Aorta (tissue), 5 donors: ENCODE measurements at regions not wholly inside any gene's neighbourhood (a gene's known extent, or its start where the extent isn't known, plus 50 kb on each side); places are given as distances from the start of the nearest gene placed in this dataset.

Source experiments
- ATAC-seq: fragments of 200-7000 bp; cut with Tn5 transposase; one replicate; pipeline ENCODE4 v1.9.1; 2022; ENCODE audit warnings: moderate library complexity; ENCODE audit not compliant: low FRiP score
- DNase-seq, 2 donors: peaks; one replicate each; pipeline ENCODE4 v3.0.0-alpha.2; 2020
- H3K27ac ChIP-seq, 2 donors: one replicate each; pipeline ENCODE4 v1.5.1; 2013; ENCODE audit warnings: low read length in 2 of 2, mild to moderate bottlenecking in 2 of 2, moderate library complexity in 2 of 2, control low read depth in 1 of 2, inconsistent platforms in 1 of 2, low read depth in 1 of 2
- H3K27me3 ChIP-seq, 2 donors: one replicate each; pipeline ENCODE4 v1.6.1; 2013; ENCODE audit warnings: control low read depth in 1 of 2, low read length in 1 of 2, mild to moderate bottlenecking in 1 of 2, moderate library complexity in 1 of 2; ENCODE audit not compliant: insufficient read depth in 2 of 2, control insufficient read depth in 1 of 2
- H3K36me3 ChIP-seq, 2 donors: one replicate each; pipeline ENCODE4 v1.6.1; 2013; ENCODE audit warnings: control low read depth in 1 of 2, low read length in 1 of 2, mild to moderate bottlenecking in 1 of 2; ENCODE audit not compliant: insufficient read depth in 2 of 2, control insufficient read depth in 1 of 2
- H3K4me1 ChIP-seq, 2 donors: one replicate each; pipeline ENCODE4 v1.6.1; 2013; ENCODE audit warnings: low read length in 2 of 2, control low read depth in 1 of 2, mild to moderate bottlenecking in 1 of 2, moderate library complexity in 1 of 2; ENCODE audit not compliant: insufficient read depth in 2 of 2, control insufficient read depth in 1 of 2
- H3K4me3 ChIP-seq, 2 donors: one replicate each; pipeline ENCODE4 v1.5.1; 2013; ENCODE audit warnings: low read length in 2 of 2, control low read depth in 1 of 2, mild to moderate bottlenecking in 1 of 2
- H3K9me3 ChIP-seq: one replicate; pipeline ENCODE4 v1.6.1; 2013; ENCODE audit warnings: mild to moderate bottlenecking, low read length; ENCODE audit not compliant: control insufficient read depth
- WGBS, 2 donors: extraction: QIAGEN DNeasy Blood & Tissue Kit; methylation state at CpG; one replicate each; pipeline ENCODE4 v1.1.7; 2013; 5-methylcytosine and 5-hydroxymethylcytosine counted together
- intact Hi-C, 2 donors: fragments of 100-400 bp; cut with DNase I; formaldehyde crosslinking; loops; one replicate each; pipeline versions ENCODE4 v1.14.2 to v1.15.0; 2022
- donor health status: healthy with polysubstance abuse.
- donor health status: Bipolar disorder and iron deficiency.
- donor health status: DM: no; HTN: no; CAD: no.
- donor health status: DM: no; HTN: no; CAD: no.
- donor health status: DM: yes; HTN: yes; CAD: no.

- H3K27me3 ChIP-seq = no peaks in the 10 kb centered on the region
- intact Hi-C loops = no loop called here
- ATAC-seq = no peak
- no peaks in the 10 kb centered on the region for H3K9me3 ChIP-seq
- H3K4me1 ChIP-seq = no peaks in the 10 kb centered on the region
- no peaks in the 10 kb centered on the region for H3K36me3 ChIP-seq
- no peak overlapping the region for H3K4me3 ChIP-seq
- WGBS, 2 donors = 85% methylated on average over 5 of the region's 5 CpGs
- no peak for DNase-seq
- no peak overlapping the region for H3K27ac ChIP-seq
Observed at GRCh38 chr5:31008231-31008630, 185.3 kb upstream of the CDH6 start.

GRCh38 chr5:31007672-31008071 lies 185.8 kb upstream of the CDH6 start:
- no peaks in the 10 kb centered on the region for H3K27me3 ChIP-seq
- intact Hi-C loops = no loop called here
- no peaks in the 10 kb centered on the region for H3K4me1 ChIP-seq
- no peak for DNase-seq
- WGBS, 2 donors = 79 to 84% methylated on average over 4 of the region's 4 CpGs
- H3K9me3 ChIP-seq = no peaks in the 10 kb centered on the region
- H3K4me3 ChIP-seq = no peak overlapping the region
- no peak overlapping the region for H3K27ac ChIP-seq
- no peaks in the 10 kb centered on the region for H3K36me3 ChIP-seq
- ATAC-seq = no peak

- H3K9me3 ChIP-seq = no peaks in the 10 kb centered on the region
- DNase-seq (no peak), ATAC-seq (no peak)
- H3K4me3 ChIP-seq = no peak overlapping the region
- no peak overlapping the region for H3K27ac ChIP-seq
- H3K27me3 ChIP-seq = no peaks in the 10 kb centered on the region
- intact Hi-C loops = no loop called here
- 76 to 80% methylated on average over 3 of the region's 3 CpGs for WGBS, 2 donors
- H3K4me1 ChIP-seq = no peaks in the 10 kb centered on the region
- no peaks in the 10 kb centered on the region for H3K36me3 ChIP-seq
Observed at GRCh38 chr5:31000287-31000686, 193.2 kb upstream of the CDH6 start.

GRCh38 chr5:30997681-30998080 lies 195.8 kb upstream of the CDH6 start:
- 78 to 79% methylated on average over 1 of the region's 1 CpG for WGBS, 2 donors
- intact Hi-C loops = no loop called here
- Histone ChIP-seq H3K4me3 (no peak overlapping the region), H3K27me3 (no peaks in the 10 kb centered on the region), H3K4me1 (no peaks in the 10 kb centered on the region), H3K27ac (no peak overlapping the region), H3K9me3 (no peaks in the 10 kb centered on the region), H3K36me3 (no peaks in the 10 kb centered on the region)
- ATAC-seq (no peak), DNase-seq (no peak)

GRCh38 chr5:30994902-30995301 lies 198.6 kb upstream of the CDH6 start:
- H3K36me3 ChIP-seq = no peaks in the 10 kb centered on the region
- no peaks in the 10 kb centered on the region for H3K27me3 ChIP-seq
- DNase-seq (no peak), ATAC-seq (no peak)
- no peaks in the 10 kb centered on the region for H3K9me3 ChIP-seq
- no peak overlapping the region for H3K27ac ChIP-seq
- H3K4me3 ChIP-seq = no peak overlapping the region
- intact Hi-C loops = no loop called here
- no peaks in the 10 kb centered on the region for H3K4me1 ChIP-seq
- WGBS, 2 donors = 94% methylated on average over 3 of the region's 3 CpGs

- DNase-seq (no peak), ATAC-seq (no peak)
- no peaks in the 10 kb centered on the region for H3K4me1 ChIP-seq
- no peaks in the 10 kb centered on the region for H3K36me3 ChIP-seq
- H3K27me3 ChIP-seq = no peaks in the 10 kb centered on the region
- intact Hi-C loops = no loop called here
- no peaks in the 10 kb centered on the region for H3K9me3 ChIP-seq
- 91 to 93% methylated on average over 4 of the region's 4 CpGs for WGBS, 2 donors
- H3K4me3 ChIP-seq = no peak overlapping the region
- no peak overlapping the region for H3K27ac ChIP-seq
Observed at GRCh38 chr5:30994176-30994575, 199.3 kb upstream of the CDH6 start.

- no peak for ATAC-seq
Observed at GRCh38 chr5:30991462-30991861, 202.0 kb upstream of the CDH6 start.

GRCh38 chr5:30981576-30981975 lies 211.9 kb upstream of the CDH6 start:
- no peak for ATAC-seq
- H3K27me3 ChIP-seq = no peaks in the 10 kb centered on the region
- no peaks in the 10 kb centered on the region for H3K36me3 ChIP-seq
- DNase-seq = no peak
- no peak overlapping the region for H3K27ac ChIP-seq
- H3K9me3 ChIP-seq = no peaks in the 10 kb centered on the region
- no peak overlapping the region for H3K4me3 ChIP-seq
- H3K4me1 ChIP-seq = no peaks in the 10 kb centered on the region
- intact Hi-C loops = no loop called here

More at GRCh38 chr5:30991462-30991861, 202.0 kb upstream of the CDH6 start:
- intact Hi-C loops = no loop called here
- H3K36me3 ChIP-seq = no peaks in the 10 kb centered on the region
- DNase-seq = no peak
- H3K4me3 ChIP-seq = no peak overlapping the region
- no peaks in the 10 kb centered on the region for H3K27me3 ChIP-seq
- H3K9me3 ChIP-seq = no peaks in the 10 kb centered on the region
- no peaks in the 10 kb centered on the region for H3K4me1 ChIP-seq
- no peak overlapping the region for H3K27ac ChIP-seq
- 38 to 51% methylated on average over 5 of the region's 5 CpGs for WGBS, 2 donors

GRCh38 chr5:30968971-30969370 lies 224.5 kb upstream of the CDH6 start:
- DNase-seq (no peak), ATAC-seq (no peak)
- Histone ChIP-seq H3K27me3 (no peaks in the 10 kb centered on the region), H3K4me1 (no peaks in the 10 kb centered on the region), H3K4me3 (no peak overlapping the region), H3K9me3 (no peaks in the 10 kb centered on the region), H3K27ac (no peak overlapping the region), H3K36me3 (no peaks in the 10 kb centered on the region)
- intact Hi-C loops = no loop called here
- 82 to 96% methylated on average over 1 of the region's 1 CpG for WGBS, 2 donors
